Gastrocnemius medialis (tissue), 4 donors: ENCODE measurements at regions not wholly inside any gene's neighbourhood (a gene's known extent, or its start where the extent isn't known, plus 50 kb on each side); places are given as distances from the start of the nearest gene placed in this dataset.

Experiments used
- ATAC-seq, 2 donors: fragments of 150-250 bp; one replicate each; pipeline ENCODE4 v1.9.1; 2016
- DNase-seq, 2 donors: peaks; one replicate each; pipeline ENCODE4 v3.0.0-alpha.2; 2019
- H3K27ac ChIP-seq, 4 donors: fragments of 200-600 bp; sonication (generic); 1 replicate in 1 of 4; 2 replicates in 3 of 4; pipeline ENCODE4 v1.5.1; 2016 to 2018; ENCODE audit warnings: mild to moderate bottlenecking in 2 of 4, moderate library complexity in 1 of 4
- H3K27me3 ChIP-seq, 3 donors: fragments of 200-600 bp; sonication (generic) in 2 of 3; 1 replicate in 1 of 3; 2 replicates in 2 of 3; pipeline versions ENCODE4 v1.5.1 to v1.6.0; 2016 to 2019; ENCODE audit warnings: mild to moderate bottlenecking in 1 of 3, moderate library complexity in 1 of 3
- H3K36me3 ChIP-seq, 2 donors: fragments of 200-600 bp; sonication (generic) in 1 of 2; one replicate each; pipeline ENCODE4 v1.5.1; 2017 to 2018
- H3K4me1 ChIP-seq, 2 donors: fragments of 200-600 bp; sonication (generic) in 1 of 2; one replicate each; pipeline ENCODE4 v1.5.1; 2016 to 2017; ENCODE audit warnings: mild to moderate bottlenecking in 2 of 2
- H3K4me3 ChIP-seq, 4 donors: fragments of 200-600 bp; sonication (generic) in 3 of 4; 1 replicate in 1 of 4; 2 replicates in 3 of 4; pipeline ENCODE4 v1.5.1; 2016 to 2019; ENCODE audit warnings: mild to moderate bottlenecking in 2 of 4
- H3K9me3 ChIP-seq, 3 donors: fragments of 200-600 bp; sonication (generic) in 2 of 3; 1 replicate in 1 of 3; 2 replicates in 2 of 3; pipeline ENCODE4 v1.5.1; 2016 to 2019
- POLR2A ChIP-seq, 2 donors: fragments of 450-650 bp; IDR thresholded peaks; one replicate each; pipeline ENCODE4 v1.6.1; 2017; ENCODE audit warnings: antibody characterized with exemption in 2 of 2, mild to moderate bottlenecking in 2 of 2, moderate library complexity in 2 of 2
- in situ Hi-C, 4 donors: fragments of 200-750 bp; cut with MboI; loops; one replicate each; pipeline versions ENCODE4 v1.15.0 to v1.8.0; 2017; ENCODE audit warnings: low sequenced_read_pairs in 4 of 4
- intact Hi-C: fragments of 100-400 bp; cut with DNase I; formaldehyde crosslinking; loops from one replicate; pipeline ENCODE4 v1.15.1; 2023; ENCODE audit warnings: low total_unique reads
- TF ChIP-seq, protein P1 (sequence below), 5 experiments: fragments of 450-650 bp in 3 of 5; fragments of 200-600 bp in 2 of 5; sonication (generic) in 2 of 5; IDR thresholded peaks in 4 of 5; conservative IDR thresholded peaks in 1 of 5; 1 replicate in 4 of 5; 2 replicates in 1 of 5; pipeline ENCODE4 v1.5.1; 2016 to 2019; ENCODE audit warnings: antibody characterized with exemption in 5 of 5, mild to moderate bottlenecking in 3 of 5, moderate library complexity in 3 of 5

DNA sequence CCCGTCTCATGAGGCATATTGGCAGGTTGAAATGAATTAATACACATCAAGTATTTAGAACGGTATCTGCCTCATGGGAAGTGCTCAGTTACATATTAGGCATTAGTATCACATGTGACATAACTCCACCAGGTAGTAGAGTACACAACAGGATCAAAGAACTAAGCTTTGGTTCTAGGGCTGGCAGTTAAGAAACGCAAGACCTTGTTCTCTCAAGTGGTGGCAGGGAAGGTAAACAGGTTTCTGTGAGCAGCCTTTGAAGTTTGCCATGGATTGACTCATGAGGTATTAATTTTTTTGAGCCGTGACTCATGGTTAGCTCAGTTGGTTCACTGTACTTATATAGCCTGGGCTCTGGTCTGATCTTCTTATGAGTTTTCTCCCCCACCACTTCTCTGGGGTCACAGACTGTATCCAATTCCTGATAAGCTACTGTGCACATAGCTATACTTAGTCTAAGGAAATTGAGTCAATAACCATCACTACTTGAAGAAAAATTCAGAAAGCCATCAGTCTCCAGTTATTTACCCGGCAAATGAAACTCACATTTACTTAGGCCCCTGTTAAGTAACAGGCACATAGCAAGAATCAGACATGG, 155.6 kb upstream of the STT3B start:
- Histone ChIP-seq H3K36me3 (no peaks in the 10 kb centered on the region), H3K9me3 (no peaks in the 10 kb centered on the region), H3K27me3 (no peaks in the 10 kb centered on the region), H3K4me3 (no peak overlapping the region), H3K27ac (no peak overlapping the region), H3K4me1 (no peaks in the 10 kb centered on the region)
- no peak for DNase-seq
- TF ChIP-seq, protein P1, sequence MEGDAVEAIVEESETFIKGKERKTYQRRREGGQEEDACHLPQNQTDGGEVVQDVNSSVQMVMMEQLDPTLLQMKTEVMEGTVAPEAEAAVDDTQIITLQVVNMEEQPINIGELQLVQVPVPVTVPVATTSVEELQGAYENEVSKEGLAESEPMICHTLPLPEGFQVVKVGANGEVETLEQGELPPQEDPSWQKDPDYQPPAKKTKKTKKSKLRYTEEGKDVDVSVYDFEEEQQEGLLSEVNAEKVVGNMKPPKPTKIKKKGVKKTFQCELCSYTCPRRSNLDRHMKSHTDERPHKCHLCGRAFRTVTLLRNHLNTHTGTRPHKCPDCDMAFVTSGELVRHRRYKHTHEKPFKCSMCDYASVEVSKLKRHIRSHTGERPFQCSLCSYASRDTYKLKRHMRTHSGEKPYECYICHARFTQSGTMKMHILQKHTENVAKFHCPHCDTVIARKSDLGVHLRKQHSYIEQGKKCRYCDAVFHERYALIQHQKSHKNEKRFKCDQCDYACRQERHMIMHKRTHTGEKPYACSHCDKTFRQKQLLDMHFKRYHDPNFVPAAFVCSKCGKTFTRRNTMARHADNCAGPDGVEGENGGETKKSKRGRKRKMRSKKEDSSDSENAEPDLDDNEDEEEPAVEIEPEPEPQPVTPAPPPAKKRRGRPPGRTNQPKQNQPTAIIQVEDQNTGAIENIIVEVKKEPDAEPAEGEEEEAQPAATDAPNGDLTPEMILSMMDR (IDR thresholded peaks at IDR 0.05 in 4 of 5, conservative IDR thresholded peaks at IDR 0.05 in 1 of 5) = no peak
- TF ChIP-seq POLR2A (IDR thresholded peaks at IDR 0.05) = no peak
- ATAC-seq = no peak
- in situ Hi-C loops = no loop called here
- intact Hi-C loops = no loop called here

DNA sequence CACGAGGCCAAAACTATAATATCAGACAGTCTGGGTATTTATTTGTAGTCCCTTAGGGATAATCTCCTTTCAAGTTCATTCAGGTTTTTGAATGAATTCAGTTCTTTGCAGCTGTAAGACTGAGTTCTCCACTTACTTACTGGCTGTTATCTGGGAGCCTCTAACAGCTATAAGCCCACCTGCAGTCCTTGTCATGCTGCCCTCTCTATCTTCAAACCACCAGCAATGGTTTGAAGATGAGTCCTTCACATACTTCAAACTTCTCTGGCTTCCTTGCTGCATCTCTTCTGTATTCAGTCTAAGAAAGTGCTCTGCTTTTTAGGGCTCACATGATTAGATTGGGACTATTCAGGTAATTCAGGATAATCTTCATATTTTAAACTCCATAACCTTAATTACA, 154.5 kb upstream of the STT3B start:
- in situ Hi-C loops (no loop called here), intact Hi-C loops (no loop called here)
- no peak for ATAC-seq
- H3K4me1 ChIP-seq = no peaks in the 10 kb centered on the region
- no peaks in the 10 kb centered on the region for H3K27me3 ChIP-seq
- no peak overlapping the region for H3K27ac ChIP-seq
- no peak for DNase-seq
- H3K9me3 ChIP-seq = no peaks in the 10 kb centered on the region
- TF ChIP-seq, protein P1 (IDR thresholded peaks at IDR 0.05 in 4 of 5, conservative IDR thresholded peaks at IDR 0.05 in 1 of 5) = no peak
- TF ChIP-seq POLR2A (IDR thresholded peaks at IDR 0.05) = no peak
- no peaks in the 10 kb centered on the region for H3K36me3 ChIP-seq
- no peak overlapping the region for H3K4me3 ChIP-seq

DNA sequence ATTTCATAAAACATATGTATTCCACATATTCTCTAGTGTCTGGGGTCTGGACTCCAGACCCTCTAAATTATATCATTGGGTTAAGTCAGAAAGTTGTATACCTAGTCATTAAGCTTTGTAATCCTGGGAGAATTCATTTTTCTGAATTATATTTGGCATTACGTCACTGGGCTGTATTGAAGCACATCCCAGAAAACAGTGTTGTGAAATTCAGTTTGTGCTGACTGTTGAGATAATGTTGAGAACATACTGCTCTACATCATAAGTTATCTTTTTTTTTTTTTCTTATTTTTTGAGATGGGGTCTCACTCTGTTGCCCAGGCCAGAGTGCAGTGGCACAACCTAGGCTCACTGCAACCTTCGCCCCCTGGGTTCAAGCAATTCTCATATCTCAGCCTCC, 153.1 kb upstream of the STT3B start:
- H3K4me3 ChIP-seq = no peak overlapping the region
- H3K4me1 ChIP-seq = no peaks in the 10 kb centered on the region
- in situ Hi-C loops = no loop called here
- TF ChIP-seq, protein P1 (IDR thresholded peaks at IDR 0.05 in 4 of 5, conservative IDR thresholded peaks at IDR 0.05 in 1 of 5) = no peak
- TF ChIP-seq POLR2A (IDR thresholded peaks at IDR 0.05) = no peak
- H3K27me3 ChIP-seq = no peaks in the 10 kb centered on the region
- no peak for DNase-seq
- no peaks in the 10 kb centered on the region for H3K9me3 ChIP-seq
- intact Hi-C loops = no loop called here
- no peak overlapping the region for H3K27ac ChIP-seq
- no peaks in the 10 kb centered on the region for H3K36me3 ChIP-seq
- no peak for ATAC-seq

DNA sequence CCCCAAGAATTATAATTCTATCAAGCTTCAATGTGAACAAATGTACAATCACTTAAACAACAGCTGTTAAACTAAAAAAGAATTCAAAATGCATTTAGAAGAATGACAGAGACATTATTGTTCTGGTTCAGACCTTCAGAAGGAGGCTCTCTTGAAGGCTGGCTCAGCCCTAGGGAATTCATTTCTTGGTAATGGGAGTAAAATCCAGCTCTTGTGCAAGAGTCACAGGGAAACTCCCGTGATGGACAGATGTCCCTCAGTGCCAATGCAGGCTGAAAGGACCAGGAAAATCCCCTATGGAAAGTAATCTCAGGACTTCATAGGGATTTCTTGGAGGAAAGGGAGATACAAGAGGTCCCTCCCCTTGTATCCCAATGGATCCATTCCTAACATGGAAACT, 149.9 kb upstream of the STT3B start:
- in situ Hi-C loops = no loop called here
- H3K36me3 ChIP-seq = no peaks in the 10 kb centered on the region
- no peaks in the 10 kb centered on the region for H3K4me1 ChIP-seq
- no peaks in the 10 kb centered on the region for H3K9me3 ChIP-seq
- DNase-seq (no peak), ATAC-seq (no peak)
- no peak overlapping the region for H3K4me3 ChIP-seq
- TF ChIP-seq, protein P1 (IDR thresholded peaks at IDR 0.05 in 4 of 5, conservative IDR thresholded peaks at IDR 0.05 in 1 of 5) = no peak
- no peak for TF ChIP-seq POLR2A (IDR thresholded peaks at IDR 0.05)
- no peaks in the 10 kb centered on the region for H3K27me3 ChIP-seq
- H3K27ac ChIP-seq = no peak overlapping the region
- intact Hi-C loops = no loop called here

DNA sequence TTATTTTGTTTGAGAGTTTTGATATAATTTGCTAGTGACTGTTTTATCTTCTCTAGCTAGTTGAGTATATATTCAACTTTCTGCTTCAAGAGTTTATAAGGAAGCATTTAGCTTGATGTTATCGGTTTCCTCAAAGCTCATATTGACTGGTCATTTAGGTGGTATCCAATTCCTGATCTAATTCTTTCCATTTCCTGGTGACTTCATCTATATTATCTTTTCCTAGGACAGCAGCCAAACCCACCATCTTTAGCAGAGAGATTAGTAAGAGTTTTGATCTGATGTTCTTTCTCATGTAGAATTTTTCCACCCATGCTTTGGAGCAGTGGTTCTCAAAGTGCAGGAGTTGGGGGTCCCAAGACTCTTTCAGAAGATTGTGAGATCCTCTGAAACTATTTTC, 148.6 kb upstream of the STT3B start:
- intact Hi-C loops = no loop called here
- TF ChIP-seq POLR2A (IDR thresholded peaks at IDR 0.05) = no peak
- TF ChIP-seq, protein P1 (IDR thresholded peaks at IDR 0.05 in 4 of 5, conservative IDR thresholded peaks at IDR 0.05 in 1 of 5) = no peak
- in situ Hi-C loops = no loop called here
- Histone ChIP-seq H3K36me3 (no peaks in the 10 kb centered on the region), H3K27ac (no peak overlapping the region), H3K9me3 (no peaks in the 10 kb centered on the region), H3K27me3 (no peaks in the 10 kb centered on the region), H3K4me3 (no peak overlapping the region), H3K4me1 (no peaks in the 10 kb centered on the region)
- DNase-seq (no peak), ATAC-seq (no peak)
